Stimulated activated CD4-positive, alpha-beta T cell treated with anti-CD3 and anti-CD28 coated beads, Interleukin-15, amount 100 ng/mL, for 24 hours (primary cell): ENCODE measurements at regions not wholly inside any gene's neighbourhood (a gene's known extent, or its start where the extent isn't known, plus 50 kb on each side); places are given as distances from the start of the nearest gene placed in this dataset.

Experiments used
- DNase-seq: peaks from one replicate; pipeline ENCODE4 v3.0.0-alpha.2; 2020

- DNase-seq, result no peak
Measured at GRCh38 chr7:46705386-46706255, 784.5 kb upstream of the IGFBP3 start.

- DNase-seq, result no peak
Measured at GRCh38 chr7:46696741-46697140, 775.7 kb upstream of the IGFBP3 start.

GRCh38 chr7:46695051-46695708 is 774.1 kb upstream of the IGFBP3 start:
- DNase-seq, result no peak

- DNase-seq, result no peak
Measured at GRCh38 chr7:46694058-46694457, 773.0 kb upstream of the IGFBP3 start.

GRCh38 chr7:46687203-46687602 is 766.1 kb upstream of the IGFBP3 start:
- no peak for DNase-seq

- no peak for DNase-seq
Measured at GRCh38 chr7:46685051-46685450, 764.0 kb upstream of the IGFBP3 start.

- no peak for DNase-seq
Measured at GRCh38 chr7:46682836-46683624, 762.0 kb upstream of the IGFBP3 start.

- DNase-seq, result no peak
Measured at GRCh38 chr7:46681865-46682503, 760.9 kb upstream of the IGFBP3 start.

GRCh38 chr7:46680147-46680546 is 759.1 kb upstream of the IGFBP3 start:
- no peak for DNase-seq

- DNase-seq, result no peak
Measured at GRCh38 chr7:46679671-46680070, 758.6 kb upstream of the IGFBP3 start.

- DNase-seq, result no peak
Measured at GRCh38 chr7:46678421-46678820, 757.3 kb upstream of the IGFBP3 start.

GRCh38 chr7:46675456-46675855 is 754.4 kb upstream of the IGFBP3 start:
- DNase-seq, result no peak

- DNase-seq, result no peak
Measured at GRCh38 chr7:46672861-46673260, 751.8 kb upstream of the IGFBP3 start.

- DNase-seq, result no peak
Measured at GRCh38 chr7:46671108-46671769, 750.2 kb upstream of the IGFBP3 start.

GRCh38 chr7:46669028-46669427 is 748.0 kb upstream of the IGFBP3 start:
- no peak for DNase-seq

- DNase-seq, result no peak
Measured at GRCh38 chr7:46664453-46664852, 743.4 kb upstream of the IGFBP3 start.

- DNase-seq, result no peak
Measured at GRCh38 chr7:46663025-46663424, 742.0 kb upstream of the IGFBP3 start.

GRCh38 chr7:46661431-46661830 is 740.4 kb upstream of the IGFBP3 start:
- DNase-seq, result no peak

- no peak for DNase-seq
Measured at GRCh38 chr7:46660402-46660980, 739.4 kb upstream of the IGFBP3 start.

GRCh38 chr7:46658281-46658680 is 737.2 kb upstream of the IGFBP3 start:
- no peak for DNase-seq

GRCh38 chr7:46654546-46655443 is 733.7 kb upstream of the IGFBP3 start:
- DNase-seq, result no peak
